ENCODE measurements at regions not wholly inside any gene's neighbourhood (a gene's known extent, or its start where the extent isn't known, plus 50 kb on each side); places are given as distances from the start of the nearest gene placed in this dataset.

DNA sequence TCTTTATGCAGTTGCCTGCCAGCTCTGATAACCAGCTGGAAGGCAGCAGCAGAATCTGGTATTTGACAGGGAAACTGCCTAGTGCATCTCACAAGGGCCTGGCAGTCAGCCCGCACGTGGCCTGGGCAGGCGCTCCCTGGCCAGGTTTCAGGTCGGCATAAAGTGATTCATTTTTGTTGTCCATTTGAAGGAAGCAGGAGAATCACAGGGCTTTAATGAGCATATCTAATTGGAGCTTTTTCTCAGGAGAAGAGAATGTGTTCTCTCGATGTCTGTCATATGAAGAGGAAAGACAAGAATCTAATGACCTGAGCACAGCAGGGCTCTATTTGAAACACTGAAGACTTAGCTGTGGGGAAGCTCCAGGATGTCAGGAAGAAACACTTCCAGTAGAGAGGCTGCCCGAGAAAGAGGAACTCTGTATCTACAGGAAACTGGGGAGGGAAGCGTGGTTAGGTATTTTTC lies 98.8 kb upstream of the MB21D2 start (continued):
- TF ChIP-seq RBBP5 (IDR thresholded peaks at IDR 0.05; ENCODE audit: borderline replicate concordance, low read depth, low read length) (no peak), KDM5A (IDR thresholded peaks at IDR 0.05; ENCODE audit: low read length) (no peak), SAP30 (IDR thresholded peaks at IDR 0.05; ENCODE audit: insufficient read depth, insufficient replicate concordance, low read length) (peak; percentile 26), SP2 (IDR thresholded peaks at IDR 0.05; ENCODE audit: low read length) (no peak), CEBPB (IDR thresholded peaks at IDR 0.05; ENCODE audit: low read depth, low read length) (no peak), HDAC2 (IDR thresholded peaks at IDR 0.05; ENCODE audit: borderline replicate concordance in 1 of 2, low read depth in 2 of 2, low read length in 2 of 2) (0 out of 4 replicates have a peak, but pooled peaks of 1 of the 2 experiments have one; percentile 56), RAD21 (IDR thresholded peaks at IDR 0.05 in 1 of 2, conservative IDR thresholded peaks at IDR 0.05 in 1 of 2; ENCODE audit: low read depth in 2 of 2, low read length in 2 of 2) (no peak), SIN3A (conservative IDR thresholded peaks at IDR 0.05 in 1 of 2, IDR thresholded peaks at IDR 0.05 in 1 of 2; ENCODE audit: low read depth in 1 of 2, low read length in 2 of 2) (peak in 1 of 2 experiments; percentile 69; a peak in 1 of 4 replicates), JUND (IDR thresholded peaks at IDR 0.05; ENCODE audit: low read length) (no peak), ASH2L (IDR thresholded peaks at IDR 0.05; ENCODE audit: low read length) (peak; percentile 44)
- TF ChIP-seq, protein P1, sequence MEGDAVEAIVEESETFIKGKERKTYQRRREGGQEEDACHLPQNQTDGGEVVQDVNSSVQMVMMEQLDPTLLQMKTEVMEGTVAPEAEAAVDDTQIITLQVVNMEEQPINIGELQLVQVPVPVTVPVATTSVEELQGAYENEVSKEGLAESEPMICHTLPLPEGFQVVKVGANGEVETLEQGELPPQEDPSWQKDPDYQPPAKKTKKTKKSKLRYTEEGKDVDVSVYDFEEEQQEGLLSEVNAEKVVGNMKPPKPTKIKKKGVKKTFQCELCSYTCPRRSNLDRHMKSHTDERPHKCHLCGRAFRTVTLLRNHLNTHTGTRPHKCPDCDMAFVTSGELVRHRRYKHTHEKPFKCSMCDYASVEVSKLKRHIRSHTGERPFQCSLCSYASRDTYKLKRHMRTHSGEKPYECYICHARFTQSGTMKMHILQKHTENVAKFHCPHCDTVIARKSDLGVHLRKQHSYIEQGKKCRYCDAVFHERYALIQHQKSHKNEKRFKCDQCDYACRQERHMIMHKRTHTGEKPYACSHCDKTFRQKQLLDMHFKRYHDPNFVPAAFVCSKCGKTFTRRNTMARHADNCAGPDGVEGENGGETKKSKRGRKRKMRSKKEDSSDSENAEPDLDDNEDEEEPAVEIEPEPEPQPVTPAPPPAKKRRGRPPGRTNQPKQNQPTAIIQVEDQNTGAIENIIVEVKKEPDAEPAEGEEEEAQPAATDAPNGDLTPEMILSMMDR (IDR thresholded peaks at IDR 0.05; ENCODE audit: control extremely low read depth in 1 of 3, insufficient read depth in 1 of 3, low read depth in 1 of 3, low read length in 3 of 3), result no peak
